Activated CD4-positive, alpha-beta T cell treated with anti-CD3 and anti-CD28 coated beads for 36 hours (primary cell): ENCODE measurements at regions not wholly inside any gene's neighbourhood (a gene's known extent, or its start where the extent isn't known, plus 50 kb on each side); places are given as distances from the start of the nearest gene placed in this dataset.
"Not testable (repeated sequence)": the region's sequence is repeated elsewhere in the genome, so short reads cannot be mapped to it uniquely, and the experiment has no call there.

Experiments
- ATAC-seq: fragments of 200-7000 bp; cut with Tn5 transposase; one replicate; pipeline ENCODE4 v1.10.0; 2021; ENCODE audit warnings: mild to moderate bottlenecking, moderate library complexity
- CTCF ChIA-PET: fragments of 350-600 bp; sonication (Branson Sonifier 250); formaldehyde crosslinking; loops from one replicate; lab custom pipeline; 2021; ENCODE audit warnings: antibody characterized with exemption; lab: Charles Lee
- POLR2A ChIA-PET: fragments of 350-600 bp; sonication (Branson Sonifier 250); formaldehyde crosslinking; loops from one replicate; lab custom pipeline; 2021; ENCODE audit warnings: antibody characterized with exemption, inconsistent platforms; lab: Charles Lee
- DNase-seq: peaks from one replicate; pipeline ENCODE4 v3.0.0-alpha.2; 2020
- H3K27ac Mint-ChIP-seq: one replicate; pipeline ENCODE4 v1.8.0; 2021; ENCODE audit warnings: mixed read lengths
- H3K27me3 Mint-ChIP-seq: one replicate; pipeline ENCODE4 v1.8.0; 2021; ENCODE audit warnings: mixed read lengths
- H3K36me3 Mint-ChIP-seq: one replicate; pipeline ENCODE4 v1.8.0; 2021; ENCODE audit warnings: low read depth, mixed read lengths
- H3K4me1 Mint-ChIP-seq: one replicate; pipeline ENCODE4 v1.8.0; 2021; ENCODE audit warnings: mixed read lengths
- H3K4me3 Mint-ChIP-seq: one replicate; pipeline ENCODE4 v1.8.0; 2021; ENCODE audit warnings: mild to moderate bottlenecking, moderate library complexity, mixed read lengths
- H3K9me3 Mint-ChIP-seq: one replicate; pipeline ENCODE4 v1.8.0; 2021; ENCODE audit warnings: low read depth, mixed read lengths
- intact Hi-C, 2 experiments: fragments of 100-400 bp; cut with DNase I in 1 of 2; cut with micrococcal nuclease in 1 of 2; formaldehyde crosslinking; loops; one replicate each; pipeline versions ENCODE4 v1.14.2 to v1.15.1; 2022 to 2024; cut with DNase I, micrococcal nuclease

DNA sequence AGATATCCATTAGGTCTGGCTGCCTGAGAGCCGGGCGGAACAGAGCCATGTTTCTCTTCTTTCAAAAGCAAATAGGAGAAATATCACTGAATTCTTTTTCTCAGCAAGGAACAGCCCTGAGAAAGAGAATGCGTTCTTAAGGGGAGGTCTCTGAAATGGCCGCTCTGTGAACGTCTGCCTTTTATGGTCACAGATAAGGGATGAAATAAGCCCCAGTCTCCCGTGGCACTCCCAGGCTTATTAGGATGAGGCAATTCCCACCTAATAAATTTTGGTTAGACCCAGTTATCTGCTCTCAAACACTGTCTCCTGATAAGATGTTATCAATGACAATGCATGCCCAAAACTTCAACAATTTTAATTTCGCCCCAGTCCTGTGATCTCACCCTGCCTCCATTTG is 133.4 kb upstream of the KCNJ18 start:
- H3K27me3 Mint-ChIP-seq, H3K9me3 Mint-ChIP-seq, H3K36me3 Mint-ChIP-seq, intact Hi-C loops, DNase-seq, ATAC-seq, H3K4me3 Mint-ChIP-seq, H3K27ac Mint-ChIP-seq, POLR2A ChIA-PET, CTCF ChIA-PET, H3K4me1 Mint-ChIP-seq: not testable (repeated sequence)

DNA sequence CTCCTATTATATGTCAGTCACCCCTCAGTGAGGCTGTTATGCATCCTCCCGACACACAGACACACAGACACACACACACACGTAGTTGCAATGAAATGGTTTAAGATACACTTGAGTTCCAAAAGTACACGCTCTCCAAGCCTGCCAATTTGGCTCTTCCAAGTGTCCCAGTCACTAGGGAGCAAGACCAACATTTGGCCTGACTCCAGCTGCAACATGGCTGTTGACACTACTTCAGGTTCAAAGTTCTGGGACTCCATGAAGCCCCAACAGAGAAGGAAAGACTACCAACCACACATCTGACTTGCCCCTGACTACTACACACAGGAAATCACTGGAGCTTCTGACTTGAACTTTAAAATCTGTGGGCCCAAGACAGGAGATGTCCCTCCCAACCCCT is 128.1 kb upstream of the KCNJ18 start:
- peaks cover 1% of the 10 kb centered on the region for H3K9me3 Mint-ChIP-seq
- no peaks in the 10 kb centered on the region for H3K36me3 Mint-ChIP-seq
- ATAC-seq, result no peak
- peaks cover 2% of the 10 kb centered on the region for H3K27me3 Mint-ChIP-seq
- DNase-seq, result no peak
- H3K4me1 Mint-ChIP-seq, result no peaks in the 10 kb centered on the region
- CTCF ChIA-PET, result interaction anchor here (0.7 kb wide), 1 partner anchor 30 kb away, joined by 3 read pairs; no protein-coding TSS in a partner anchor
- intact Hi-C loops, result no loop called here
- POLR2A ChIA-PET, result no interaction called here
- no peak overlapping the region for H3K27ac Mint-ChIP-seq
- H3K4me3 Mint-ChIP-seq, result no peak overlapping the region

DNA sequence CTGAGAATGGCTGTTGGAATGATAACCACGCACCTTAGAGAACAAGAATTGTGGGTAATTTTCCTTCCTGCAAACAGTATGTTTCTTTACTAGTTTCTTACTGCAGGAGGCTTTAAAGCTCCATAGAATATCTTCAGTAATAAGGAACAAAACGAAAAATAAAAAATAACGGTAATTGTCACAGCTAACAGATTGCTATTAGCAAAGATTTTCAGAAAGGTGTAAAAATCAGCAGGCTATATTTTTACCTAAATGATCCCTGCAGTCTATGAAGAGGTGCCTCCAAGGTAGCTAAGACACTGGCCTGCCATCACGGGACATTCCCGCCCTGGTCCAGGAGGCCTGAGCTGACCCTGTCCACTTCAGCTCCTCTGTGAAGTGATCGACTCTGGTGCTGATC is 127.6 kb upstream of the KCNJ18 start:
- CTCF ChIA-PET, H3K4me3 Mint-ChIP-seq, DNase-seq, H3K27me3 Mint-ChIP-seq, ATAC-seq, H3K4me1 Mint-ChIP-seq, intact Hi-C loops, H3K27ac Mint-ChIP-seq, H3K36me3 Mint-ChIP-seq, POLR2A ChIA-PET, H3K9me3 Mint-ChIP-seq: not testable (repeated sequence)

DNA sequence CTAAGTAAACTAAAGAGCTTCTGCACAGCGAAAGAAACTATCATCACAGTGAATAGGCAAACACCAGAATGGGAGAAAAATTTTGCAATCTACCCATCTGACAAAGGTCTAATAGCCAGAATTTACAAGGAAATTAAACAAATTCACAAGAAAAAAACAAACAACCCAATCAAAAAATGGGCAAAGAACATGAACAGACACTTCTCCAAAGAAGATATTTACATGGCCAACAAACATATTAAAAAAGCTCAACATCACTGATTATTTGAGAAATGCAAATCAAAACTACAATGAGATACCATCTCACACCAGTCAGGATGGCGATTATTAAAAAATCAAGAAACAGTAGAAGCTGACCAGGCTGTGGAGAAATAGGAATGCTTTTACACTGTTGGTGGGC is 121.9 kb upstream of the KCNJ18 start:
- H3K27me3 Mint-ChIP-seq, H3K9me3 Mint-ChIP-seq, H3K27ac Mint-ChIP-seq, DNase-seq, H3K36me3 Mint-ChIP-seq, H3K4me3 Mint-ChIP-seq, CTCF ChIA-PET, POLR2A ChIA-PET, intact Hi-C loops, ATAC-seq: not testable (repeated sequence)
- peaks cover 10% of the 10 kb centered on the region for H3K4me1 Mint-ChIP-seq

DNA sequence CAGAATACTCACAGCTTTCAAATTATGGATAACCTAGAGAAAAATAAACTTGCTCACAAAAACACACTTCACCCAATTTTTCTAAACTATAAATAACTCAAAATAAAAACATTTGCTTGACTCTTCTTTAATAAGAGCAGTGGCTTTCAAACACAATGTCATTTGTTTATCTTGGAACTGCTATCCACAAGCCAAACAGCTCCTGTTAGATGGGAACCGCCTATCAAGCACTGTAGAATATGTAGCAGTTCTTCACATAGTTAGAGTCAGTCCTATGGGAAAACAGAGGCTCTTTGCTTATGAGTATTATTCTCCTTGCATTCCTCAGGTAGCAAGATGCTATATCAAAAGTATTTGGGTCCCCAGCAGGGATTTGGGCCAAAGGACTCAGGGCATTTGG is 120.2 kb upstream of the KCNJ18 start:
- H3K27ac Mint-ChIP-seq, ATAC-seq, intact Hi-C loops, H3K36me3 Mint-ChIP-seq, CTCF ChIA-PET, H3K4me3 Mint-ChIP-seq, DNase-seq, POLR2A ChIA-PET, H3K9me3 Mint-ChIP-seq, H3K27me3 Mint-ChIP-seq: not testable (repeated sequence)
- peaks cover 10% of the 10 kb centered on the region for H3K4me1 Mint-ChIP-seq

DNA sequence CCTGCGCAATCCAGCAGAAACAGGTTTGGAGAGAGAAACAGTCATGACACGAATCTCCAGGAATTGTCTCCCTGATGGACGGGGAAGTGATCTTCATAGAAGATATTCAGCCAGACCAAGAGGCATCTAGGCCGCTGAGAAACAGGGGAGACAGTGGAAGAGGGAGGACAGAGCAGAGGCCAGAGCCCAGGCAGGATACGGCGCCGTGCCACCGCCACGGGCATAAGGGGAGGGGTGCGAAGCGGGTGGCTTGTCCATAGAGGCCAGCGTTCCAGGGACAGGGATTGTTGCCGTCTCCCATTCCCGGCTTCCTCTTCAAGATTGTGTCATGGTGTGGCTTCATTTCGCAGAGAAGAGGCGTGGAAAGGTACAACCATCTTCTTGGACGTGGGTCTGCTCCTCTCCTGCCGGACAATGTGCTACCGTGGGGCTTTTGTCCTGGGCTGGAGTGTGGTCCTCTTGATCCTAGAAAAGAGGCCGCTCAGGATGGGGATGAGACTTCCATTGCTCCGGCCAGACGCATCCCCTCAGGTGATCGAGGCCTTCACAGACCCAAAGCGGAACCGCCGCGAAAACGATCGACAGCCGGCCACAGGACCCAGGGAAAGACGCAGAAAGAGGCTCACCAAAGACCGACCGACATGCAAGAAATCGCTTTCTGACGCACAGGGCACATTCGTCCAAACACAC is 118.9 kb upstream of the KCNJ18 start:
- H3K9me3 Mint-ChIP-seq, H3K36me3 Mint-ChIP-seq, POLR2A ChIA-PET, CTCF ChIA-PET, ATAC-seq, DNase-seq, intact Hi-C loops, H3K27me3 Mint-ChIP-seq: not testable (repeated sequence)
- Mint-ChIP-seq H3K4me3 (peak overlapping the region; percentile 70), H3K4me1 (peaks cover 10% of the 10 kb centered on the region), H3K27ac (peak overlapping the region; percentile 3)

DNA sequence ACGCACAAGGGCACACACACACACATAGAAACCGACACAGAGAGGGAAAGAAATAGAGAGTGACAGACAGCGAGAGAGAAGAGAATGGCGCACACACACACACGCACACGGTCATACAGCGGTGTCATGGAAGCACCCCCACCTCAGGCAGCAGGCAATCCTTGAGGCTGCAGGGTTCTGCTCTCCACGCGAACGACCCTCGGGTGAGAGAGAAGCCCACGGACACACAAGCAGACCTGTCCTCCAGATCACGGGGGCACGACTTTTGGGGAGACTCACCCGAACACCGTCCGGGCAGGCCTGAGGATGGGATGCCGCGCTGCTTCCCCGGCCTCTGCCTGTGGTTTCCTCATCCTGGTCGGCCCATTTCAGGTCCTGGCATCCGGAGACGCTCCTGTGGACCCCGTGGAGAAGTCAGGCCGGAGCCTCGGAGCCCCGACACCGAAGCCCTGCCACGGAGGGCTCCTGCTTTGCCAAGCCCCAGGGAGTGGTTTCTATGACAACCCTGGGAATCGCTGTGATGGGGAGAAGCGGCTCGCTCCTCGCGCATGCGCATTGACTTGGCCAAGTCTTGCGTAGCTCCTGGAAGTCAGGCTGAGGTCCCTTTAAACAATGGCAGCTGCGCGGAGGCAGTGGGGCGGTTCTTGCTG is 118.2 kb upstream of the KCNJ18 start:
- ChIA-PET CTCF (no interaction called here), POLR2A (no interaction called here)
- H3K27me3 Mint-ChIP-seq, result peaks cover 3% of the 10 kb centered on the region
- intact Hi-C loops, result loop anchor here in 1 of 2 experiments (1.0 kb wide), 1 partner anchor 23 kb away; no protein-coding TSS in a partner anchor
- H3K36me3 Mint-ChIP-seq, result peaks cover 6% of the 10 kb centered on the region
- peaks cover 10% of the 10 kb centered on the region for H3K4me1 Mint-ChIP-seq
- H3K9me3 Mint-ChIP-seq, result peaks cover 3% of the 10 kb centered on the region
- H3K27ac Mint-ChIP-seq, result peak overlapping the region; percentile 2
- DNase-seq, result peak; percentile 84
- H3K4me3 Mint-ChIP-seq, result peak overlapping the region; percentile 70
- ATAC-seq, result peak; percentile 90

DNA sequence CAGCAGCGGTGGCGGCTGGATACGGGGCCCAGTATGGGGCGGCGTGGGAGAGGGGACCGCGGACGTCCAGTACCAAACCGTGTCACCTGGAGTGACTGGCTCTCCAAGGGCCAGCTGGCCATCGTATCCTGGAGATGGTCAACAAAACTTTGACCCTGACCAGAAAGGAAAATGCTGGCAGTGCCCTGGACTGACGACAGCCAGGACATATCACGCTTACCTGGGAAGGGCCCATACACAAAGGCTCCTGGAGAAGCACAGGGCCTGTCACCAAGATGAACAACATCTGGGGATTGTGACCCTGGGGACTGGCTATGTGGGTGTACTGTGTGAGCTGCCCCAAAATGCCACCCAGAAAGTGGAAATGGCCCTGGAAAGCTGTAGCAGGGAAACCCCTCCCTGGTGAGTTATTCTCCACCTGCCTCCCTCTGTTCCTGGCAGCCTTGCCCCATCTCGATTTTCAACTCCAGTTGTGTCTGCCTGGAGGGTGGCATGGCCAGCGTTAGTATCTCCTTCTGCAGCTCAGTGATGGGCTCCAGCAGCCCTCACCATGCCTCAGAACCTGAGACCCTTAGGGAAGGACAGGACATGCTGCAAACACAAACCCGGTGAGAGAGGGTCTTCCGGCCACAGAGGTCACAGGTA is 117.6 kb upstream of the KCNJ18 start:
- H3K27ac Mint-ChIP-seq, CTCF ChIA-PET, H3K36me3 Mint-ChIP-seq, DNase-seq, H3K9me3 Mint-ChIP-seq, POLR2A ChIA-PET, H3K27me3 Mint-ChIP-seq: not testable (repeated sequence)
- Mint-ChIP-seq H3K4me1 (peaks cover 10% of the 10 kb centered on the region), H3K4me3 (peak overlapping the region; percentile 70)
- intact Hi-C loops, result loop anchor here in 1 of 2 experiments (1.0 kb wide), 1 partner anchor 23 kb away; no protein-coding TSS in a partner anchor
- ATAC-seq, result peak; percentile 10

DNA sequence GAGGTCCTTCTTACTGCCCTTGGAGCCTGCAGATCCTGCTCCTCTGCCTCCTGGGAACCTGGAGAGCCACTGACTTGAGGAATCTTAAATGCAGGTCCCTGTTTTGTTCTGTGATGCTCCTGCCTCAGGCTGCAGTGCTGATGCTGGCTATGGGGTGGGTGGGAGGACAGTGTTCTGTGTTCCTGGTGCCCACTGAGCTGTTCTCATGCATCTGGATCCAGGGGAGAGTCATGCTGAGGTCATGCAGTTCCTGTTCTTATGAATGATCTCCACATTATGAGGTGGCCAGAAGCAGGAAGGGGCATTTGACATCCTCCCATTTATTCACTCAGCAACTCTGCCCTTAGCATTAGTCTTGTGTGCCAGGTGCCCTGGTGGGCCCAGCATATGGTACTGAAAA is 113.5 kb upstream of the KCNJ18 start:
- ATAC-seq, intact Hi-C loops, DNase-seq, H3K4me3 Mint-ChIP-seq, POLR2A ChIA-PET, H3K27me3 Mint-ChIP-seq, H3K27ac Mint-ChIP-seq, H3K36me3 Mint-ChIP-seq, H3K4me1 Mint-ChIP-seq, H3K9me3 Mint-ChIP-seq, CTCF ChIA-PET: not testable (repeated sequence)

DNA sequence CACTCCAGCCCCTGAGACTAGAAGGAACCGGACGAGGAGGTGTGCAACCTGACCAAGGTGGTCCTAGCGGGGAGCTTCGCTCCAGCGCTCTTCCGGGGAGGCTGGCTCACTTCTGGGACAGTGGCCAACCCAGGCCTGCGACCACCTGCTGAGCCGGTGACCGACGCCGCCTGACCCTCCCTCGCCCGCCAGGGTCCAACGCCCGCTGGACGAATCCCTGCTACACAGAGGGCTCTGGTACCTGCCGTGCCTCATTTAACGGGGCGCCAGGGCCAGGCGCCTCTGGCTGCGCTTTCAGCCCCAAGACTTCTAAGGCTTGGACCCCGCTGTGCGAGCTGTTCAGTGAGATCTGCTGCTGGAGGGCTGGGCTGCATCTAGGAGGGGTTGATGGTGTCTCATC is 99.5 kb upstream of the KCNJ18 start:
- ChIA-PET CTCF (no interaction called here), POLR2A (no interaction called here)
- H3K27ac Mint-ChIP-seq, result no peak overlapping the region
- DNase-seq (no peak), ATAC-seq (no peak)
- no peaks in the 10 kb centered on the region for H3K4me1 Mint-ChIP-seq
- intact Hi-C loops, result no loop called here
- H3K9me3 Mint-ChIP-seq, result no peaks in the 10 kb centered on the region
- no peak overlapping the region for H3K4me3 Mint-ChIP-seq
- H3K36me3 Mint-ChIP-seq, result no peaks in the 10 kb centered on the region
- peaks cover 14% of the 10 kb centered on the region for H3K27me3 Mint-ChIP-seq

DNA sequence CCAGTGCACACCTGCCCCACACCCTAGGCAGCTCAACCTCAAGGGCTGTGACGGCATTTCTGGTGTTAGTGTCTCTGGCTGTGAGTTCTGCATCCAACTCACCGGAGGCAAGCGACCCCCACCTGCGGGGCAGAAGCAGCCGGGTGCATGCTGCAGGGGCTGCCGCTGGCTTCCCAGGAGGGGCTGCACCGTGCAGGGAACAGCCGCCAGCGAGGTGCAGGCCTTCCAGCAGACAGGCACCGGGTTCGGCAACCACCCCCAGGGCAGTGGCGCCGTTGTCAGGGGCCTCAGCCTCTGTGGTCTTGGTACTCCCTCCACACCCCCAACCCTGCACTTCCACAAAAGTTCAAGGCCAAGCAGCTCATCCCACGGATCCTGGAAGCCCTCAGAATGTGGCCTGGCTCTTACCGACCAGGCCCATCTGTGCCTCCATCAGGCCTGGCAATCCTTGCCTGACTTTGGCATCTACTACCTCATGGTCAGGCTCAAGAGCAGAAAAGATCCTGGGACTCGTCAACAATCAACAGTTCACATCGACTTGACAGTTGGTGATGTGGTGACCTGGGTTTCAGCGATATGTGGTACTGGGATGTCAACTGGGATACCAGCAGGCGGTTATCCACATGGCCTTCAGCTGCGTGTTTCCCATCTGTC is 98.7 kb upstream of the KCNJ18 start:
- intact Hi-C loops, ATAC-seq, H3K9me3 Mint-ChIP-seq, DNase-seq, H3K4me1 Mint-ChIP-seq, H3K36me3 Mint-ChIP-seq, H3K27ac Mint-ChIP-seq, POLR2A ChIA-PET, H3K4me3 Mint-ChIP-seq: not testable (repeated sequence)
- peaks cover 12% of the 10 kb centered on the region for H3K27me3 Mint-ChIP-seq
- CTCF ChIA-PET, result interaction anchor here (0.6 kb wide), 1 partner anchor 30 kb away, joined by 3 read pairs; no protein-coding TSS in a partner anchor
